ENCODE measurements at regions not wholly inside any gene's neighbourhood (a gene's known extent, or its start where the extent isn't known, plus 50 kb on each side); places are given as distances from the start of the nearest gene placed in this dataset.
"Not testable (repeated sequence)": the region's sequence is repeated elsewhere in the genome, so short reads cannot be mapped to it uniquely, and the experiment has no call there.

DNA sequence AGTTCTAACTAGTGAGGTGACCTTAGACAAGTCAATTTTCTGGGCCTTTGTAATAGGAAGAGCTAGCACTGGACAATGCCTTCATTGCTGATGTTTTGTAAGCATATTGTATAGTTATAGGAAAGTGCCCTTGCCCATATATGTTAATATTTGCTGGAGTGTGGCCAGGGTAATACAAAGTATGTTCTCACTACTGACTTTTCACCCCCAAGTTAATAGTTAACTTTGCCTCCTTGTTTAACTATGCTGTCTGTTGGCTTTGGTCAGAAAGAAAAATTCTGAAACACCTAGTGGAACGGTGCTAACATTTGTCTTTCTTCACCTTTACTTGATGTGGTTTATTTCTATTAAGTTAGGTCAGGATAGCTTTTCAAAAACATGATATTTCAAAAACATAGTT, 287.4 kb upstream of the CTNNB1 start:
- no peak for DNase-seq

GRCh38 chr3:40912461-40912860, 286.8 kb upstream of the CTNNB1 start:
- no peak for DNase-seq

GRCh38 chr3:40913192-40913591, 286.1 kb upstream of the CTNNB1 start:
- DNase-seq: no peak

GRCh38 chr3:40913641-40914040, 285.7 kb upstream of the CTNNB1 start:
- no peak for DNase-seq

- DNase-seq: no peak
Observed at GRCh38 chr3:40914475-40914874, 284.8 kb upstream of the CTNNB1 start.

GRCh38 chr3:40915346-40915865, 283.9 kb upstream of the CTNNB1 start:
- no peak for DNase-seq

- DNase-seq: no peak
Observed at GRCh38 chr3:40920041-40920440, 279.3 kb upstream of the CTNNB1 start.

GRCh38 chr3:40921251-40921650, 278.1 kb upstream of the CTNNB1 start:
- DNase-seq: no peak

DNA sequence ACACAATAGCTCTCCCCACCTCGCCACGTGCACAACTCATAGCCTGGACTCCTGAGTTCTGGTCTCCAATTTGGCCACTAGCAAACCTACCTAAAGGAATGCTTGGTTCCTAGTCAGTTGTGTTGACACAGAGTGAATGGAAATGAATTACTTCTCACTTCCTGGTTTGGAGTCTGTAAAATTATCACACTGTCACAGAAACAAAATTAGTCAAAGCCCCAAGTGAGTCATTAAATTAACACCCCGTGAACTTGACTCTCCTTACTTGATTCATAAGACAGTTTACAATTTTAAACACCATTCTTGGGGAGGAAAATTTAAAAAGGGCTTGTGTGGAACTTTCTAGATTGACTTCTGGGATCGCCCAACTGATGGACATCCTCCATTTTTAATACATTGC, 276.2 kb upstream of the CTNNB1 start:
- DNase-seq: no peak

DNA sequence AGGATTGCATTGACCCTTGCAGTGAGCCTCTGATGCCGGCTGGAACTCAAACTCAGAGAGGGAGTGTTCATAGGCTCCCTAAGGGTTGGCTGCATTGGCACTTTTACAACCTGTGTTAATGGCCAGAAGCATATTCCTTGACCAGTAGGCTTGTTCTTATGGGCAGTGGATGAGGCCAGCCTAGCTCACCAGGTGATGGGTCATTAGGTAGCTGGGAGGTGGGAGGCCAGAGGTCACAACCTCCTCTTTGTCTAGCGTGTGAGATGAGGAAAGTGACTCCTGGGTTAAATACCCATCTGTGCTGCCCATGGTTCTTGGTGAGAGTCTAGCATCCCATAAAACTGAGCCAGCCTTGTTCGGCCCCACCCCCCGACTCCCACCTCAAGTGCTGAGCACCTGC, 275.7 kb upstream of the CTNNB1 start:
- no peak for DNase-seq

- peak; percentile 92 for DNase-seq
Observed at GRCh38 chr3:40924559-40925141, 274.7 kb upstream of the CTNNB1 start.

GRCh38 chr3:40925231-40925630, 274.1 kb upstream of the CTNNB1 start:
- no peak for DNase-seq

DNA sequence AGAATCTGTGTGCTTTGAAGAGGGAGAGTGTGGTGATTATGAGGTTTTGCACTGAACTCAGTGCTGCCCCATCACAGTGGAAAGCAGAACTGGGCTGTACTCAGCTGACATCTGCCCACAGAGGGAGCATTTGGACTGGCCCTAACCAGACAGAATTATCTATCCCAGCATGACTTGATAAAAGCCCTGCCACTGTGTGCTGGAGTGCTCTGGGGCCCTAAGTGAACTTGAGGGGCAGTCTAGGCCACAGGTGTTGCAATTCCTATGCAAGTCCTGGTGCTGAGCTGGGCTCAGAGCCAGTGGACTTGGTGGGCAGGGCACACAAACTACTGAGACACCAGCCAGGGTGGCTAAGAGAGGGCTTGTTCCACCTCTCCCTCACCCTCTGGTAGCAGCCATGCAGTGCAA, 269.2 kb upstream of the CTNNB1 start:
- no peak for DNase-seq

GRCh38 chr3:40930756-40931155, 268.5 kb upstream of the CTNNB1 start:
- no peak for DNase-seq

- DNase-seq: no peak
Observed at GRCh38 chr3:40938591-40938990, 260.7 kb upstream of the CTNNB1 start.

GRCh38 chr3:40939030-40939740, 260.1 kb upstream of the CTNNB1 start:
- no peak for DNase-seq

DNA sequence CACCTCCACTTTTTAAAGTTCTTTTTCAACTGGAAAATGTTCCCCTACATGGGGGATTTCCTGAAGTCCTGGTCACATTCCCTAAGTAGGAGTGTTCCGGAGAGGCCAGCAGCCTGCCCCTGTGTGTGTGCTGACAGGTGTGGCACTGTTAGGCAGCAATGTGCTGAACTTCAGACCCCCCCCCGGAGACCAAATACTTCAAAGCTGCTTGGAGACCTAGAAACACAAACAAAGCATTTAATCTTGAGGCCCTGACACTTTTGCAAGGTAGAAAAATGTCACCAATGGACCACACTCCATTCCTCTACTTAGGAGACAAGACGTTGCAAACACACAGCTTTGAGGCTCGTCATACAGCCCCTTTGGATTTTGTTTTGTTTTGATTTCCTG, 259.6 kb upstream of the CTNNB1 start:
- DNase-seq: no peak

- no peak for DNase-seq
Observed at GRCh38 chr3:40940651-40941050, 258.7 kb upstream of the CTNNB1 start.

DNA sequence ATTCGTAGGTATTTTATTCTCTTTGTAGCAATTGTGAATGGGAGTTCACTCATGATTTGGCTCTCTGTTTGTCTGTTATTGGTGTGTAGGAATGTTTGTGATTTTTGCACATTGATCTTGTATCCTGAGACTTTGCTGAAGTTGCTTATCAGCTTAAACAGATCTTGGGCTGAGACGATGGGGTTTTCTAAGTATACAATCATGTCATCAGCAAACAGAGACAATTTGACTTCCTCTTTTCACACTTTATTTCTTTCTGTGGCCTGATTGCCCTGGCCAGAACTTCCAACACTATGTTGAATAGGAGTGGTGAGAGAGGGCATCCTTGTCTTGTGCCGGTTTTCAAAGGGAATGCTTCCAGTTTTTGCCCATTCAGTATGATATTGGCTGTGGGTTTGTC, 252.3 kb upstream of the CTNNB1 start:
- DNase-seq: not testable (repeated sequence)

DNA sequence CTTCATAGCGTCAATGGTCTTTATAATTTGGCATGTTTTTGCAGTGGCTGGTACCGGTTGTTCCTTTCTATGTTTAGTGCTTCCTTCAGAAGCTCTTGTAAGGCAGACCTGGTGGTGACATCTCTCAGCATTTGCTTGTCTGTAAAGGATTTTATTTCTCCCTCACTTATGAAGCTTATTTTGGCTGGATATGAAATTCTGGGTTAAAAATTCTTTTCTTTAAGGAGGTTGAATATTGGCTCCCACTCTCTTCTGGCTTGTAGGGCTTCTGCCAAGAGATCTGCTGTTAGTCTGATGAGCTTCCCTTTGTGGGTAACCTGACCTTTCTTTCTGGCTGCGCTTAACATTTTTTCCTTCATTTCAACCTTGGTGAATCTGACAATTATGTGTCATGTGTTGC, 250.0 kb upstream of the CTNNB1 start:
- DNase-seq: not testable (repeated sequence)

- DNase-seq: no peak
Observed at GRCh38 chr3:40951636-40952035, 247.7 kb upstream of the CTNNB1 start.

DNA sequence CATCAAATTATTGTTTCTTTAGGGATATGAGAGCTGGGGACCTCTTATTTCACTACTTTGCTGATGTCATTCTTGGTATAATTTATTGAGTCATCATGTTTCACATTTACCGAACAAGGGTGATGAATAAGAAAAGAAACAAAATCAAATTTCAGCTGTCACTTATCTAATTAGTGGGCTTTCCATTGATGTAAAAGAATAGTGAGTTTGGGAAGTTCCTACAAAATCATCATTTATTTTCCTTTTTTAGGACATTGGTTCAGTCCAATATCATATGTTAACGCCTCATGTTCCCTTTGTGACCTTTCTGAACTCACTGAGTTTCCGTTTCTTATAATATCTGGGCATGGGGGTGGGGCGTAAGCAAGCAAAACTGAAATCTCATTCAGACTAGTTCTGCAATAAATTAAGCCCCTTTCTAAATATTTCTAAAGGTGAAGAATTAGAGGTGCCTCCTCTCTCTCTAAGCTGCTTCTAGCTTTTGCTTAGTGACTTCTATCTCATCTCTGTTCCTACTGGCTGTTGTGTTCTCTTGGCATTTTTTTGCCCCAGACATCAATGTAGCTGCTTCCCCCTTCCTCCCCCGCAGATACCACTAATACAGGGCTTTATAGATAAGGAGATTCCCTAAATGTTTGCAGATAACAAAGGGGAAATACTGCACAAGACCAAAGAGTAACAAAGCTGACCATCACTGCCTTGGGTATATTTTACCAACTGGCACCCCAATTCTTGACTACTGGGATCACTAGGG, 238.0 kb upstream of the CTNNB1 start:
- DNase-seq: no peak

- DNase-seq: no peak
Observed at GRCh38 chr3:40962721-40963120, 236.6 kb upstream of the CTNNB1 start.

DNA sequence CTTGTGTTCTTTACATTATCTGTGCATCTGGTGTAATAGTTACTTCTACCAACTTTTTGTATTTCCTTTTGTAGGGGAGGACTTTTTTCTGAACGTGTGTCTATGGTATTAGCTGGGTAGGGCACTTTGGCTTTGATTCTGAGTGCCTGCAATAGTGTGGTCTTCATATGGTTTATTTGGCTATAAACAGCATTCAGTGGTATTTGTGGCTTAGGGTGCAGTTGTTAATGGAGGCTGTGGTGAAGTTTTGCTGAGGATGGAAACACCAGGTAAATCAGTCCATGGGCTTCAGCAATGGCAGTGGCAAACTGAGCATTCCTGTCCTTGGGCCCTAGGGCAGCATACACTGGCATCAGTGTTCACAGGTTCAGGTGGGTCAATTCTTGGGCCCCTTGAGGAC, 230.6 kb upstream of the CTNNB1 start:
- DNase-seq: no peak
